PC-3 (cell line): ENCODE measurements at regions not wholly inside any gene's neighbourhood (a gene's known extent, or its start where the extent isn't known, plus 50 kb on each side); places are given as distances from the start of the nearest gene placed in this dataset.

Source experiments
- CTCF ChIP-seq: fragments of 300-600 bp; sonication (generic); conservative IDR thresholded peaks from 2 replicates; pipeline ENCODE4 v1.5.1; 2017; ENCODE audit warnings: antibody characterized with exemption, low read depth, mild to moderate bottlenecking, low read length
- EZH2 ChIP-seq: fragments of 300-600 bp; sonication (generic); IDR thresholded peaks from one replicate; pipeline ENCODE4 v1.6.1; 2017; ENCODE audit warnings: antibody characterized with exemption, mild to moderate bottlenecking, low read length; ENCODE audit not compliant: unreplicated experiment
- EZH2phosphoT487 ChIP-seq: fragments of 300-600 bp; sonication (generic); IDR thresholded peaks from 2 replicates; pipeline ENCODE4 v1.6.1; 2018; ENCODE audit warnings: mild to moderate bottlenecking, antibody characterized with exemption, low read length, borderline replicate concordance

- TF ChIP-seq CTCF (no peak), EZH2phosphoT487 (no peak), EZH2 (no peak)
Measured at GRCh38 chr10:43985941-43986340, 337.3 kb upstream of the ZNF32 start.
